ENCODE measurements at regions not wholly inside any gene's neighbourhood (a gene's known extent, or its start where the extent isn't known, plus 50 kb on each side); places are given as distances from the start of the nearest gene placed in this dataset.

DNA sequence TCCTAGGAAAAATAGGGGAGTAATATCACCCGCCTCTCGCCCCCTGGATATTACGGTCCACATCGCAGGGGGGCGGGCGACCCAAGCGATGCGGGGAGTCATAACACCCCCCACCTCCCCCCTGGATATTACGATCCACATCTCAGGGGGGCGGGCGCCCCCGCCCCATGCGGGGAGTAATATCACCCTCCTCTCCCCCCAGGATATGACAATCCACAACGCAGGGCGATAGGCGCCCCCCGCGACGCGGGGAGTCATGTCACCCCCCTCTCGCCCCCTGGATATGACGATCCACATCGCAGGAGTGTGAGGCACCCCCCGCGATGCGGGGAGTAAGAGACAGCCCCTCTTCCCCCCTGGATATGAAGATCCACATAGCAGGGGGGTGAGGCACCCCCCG, 684.4 kb upstream of the PCDH9 start:
- TF ChIP-seq, protein P1, sequence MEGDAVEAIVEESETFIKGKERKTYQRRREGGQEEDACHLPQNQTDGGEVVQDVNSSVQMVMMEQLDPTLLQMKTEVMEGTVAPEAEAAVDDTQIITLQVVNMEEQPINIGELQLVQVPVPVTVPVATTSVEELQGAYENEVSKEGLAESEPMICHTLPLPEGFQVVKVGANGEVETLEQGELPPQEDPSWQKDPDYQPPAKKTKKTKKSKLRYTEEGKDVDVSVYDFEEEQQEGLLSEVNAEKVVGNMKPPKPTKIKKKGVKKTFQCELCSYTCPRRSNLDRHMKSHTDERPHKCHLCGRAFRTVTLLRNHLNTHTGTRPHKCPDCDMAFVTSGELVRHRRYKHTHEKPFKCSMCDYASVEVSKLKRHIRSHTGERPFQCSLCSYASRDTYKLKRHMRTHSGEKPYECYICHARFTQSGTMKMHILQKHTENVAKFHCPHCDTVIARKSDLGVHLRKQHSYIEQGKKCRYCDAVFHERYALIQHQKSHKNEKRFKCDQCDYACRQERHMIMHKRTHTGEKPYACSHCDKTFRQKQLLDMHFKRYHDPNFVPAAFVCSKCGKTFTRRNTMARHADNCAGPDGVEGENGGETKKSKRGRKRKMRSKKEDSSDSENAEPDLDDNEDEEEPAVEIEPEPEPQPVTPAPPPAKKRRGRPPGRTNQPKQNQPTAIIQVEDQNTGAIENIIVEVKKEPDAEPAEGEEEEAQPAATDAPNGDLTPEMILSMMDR (IDR thresholded peaks at IDR 0.05; ENCODE audit: insufficient read depth, low read length, poor library complexity, severe bottlenecking) = no peak
- TF ChIP-seq EZH2phosphoT487 (conservative IDR thresholded peaks at IDR 0.05; ENCODE audit: low read length) = no peak
